ENCODE measurements at regions not wholly inside any gene's neighbourhood (a gene's known extent, or its start where the extent isn't known, plus 50 kb on each side); places are given as distances from the start of the nearest gene placed in this dataset.
"Not testable (repeated sequence)": the region's sequence is repeated elsewhere in the genome, so short reads cannot be mapped to it uniquely, and the experiment has no call there.

- no peaks in the 10 kb centered on the region for H3K36me3 ChIP-seq (ENCODE audit: insufficient read depth)
- H3K27ac ChIP-seq (ENCODE audit: low read depth) = no peak overlapping the region
- no peak for DNase-seq (ENCODE audit: extremely low spot score)
- no peak overlapping the region for H3K4me3 ChIP-seq (ENCODE audit: low read depth, low read length)
- 61% methylated on average over 4 of the region's 4 CpGs for WGBS
- no peaks in the 10 kb centered on the region for H3K4me1 ChIP-seq (ENCODE audit: insufficient read depth)
Measured at GRCh38 chr13:81139987-81140386, 799.1 kb upstream of the SPRY2 start.

- no peak for DNase-seq (ENCODE audit: extremely low spot score)
- 83% methylated on average over 8 of the region's 8 CpGs for WGBS
- H3K4me1 ChIP-seq (ENCODE audit: insufficient read depth) = no peaks in the 10 kb centered on the region
- H3K4me3 ChIP-seq (ENCODE audit: low read depth, low read length) = no peak overlapping the region
- no peak overlapping the region for H3K27ac ChIP-seq (ENCODE audit: low read depth)
- no peaks in the 10 kb centered on the region for H3K36me3 ChIP-seq (ENCODE audit: insufficient read depth)
Measured at GRCh38 chr13:81138353-81138980, 797.5 kb upstream of the SPRY2 start.

GRCh38 chr13:81133066-81133465 lies 792.1 kb upstream of the SPRY2 start:
- no peak overlapping the region for H3K27ac ChIP-seq (ENCODE audit: low read depth)
- H3K36me3 ChIP-seq (ENCODE audit: insufficient read depth) = no peaks in the 10 kb centered on the region
- WGBS = 85% methylated on average over 1 of the region's 1 CpG
- H3K4me3 ChIP-seq (ENCODE audit: low read depth, low read length) = no peak overlapping the region
- DNase-seq (ENCODE audit: extremely low spot score) = no peak
- no peaks in the 10 kb centered on the region for H3K4me1 ChIP-seq (ENCODE audit: insufficient read depth)

GRCh38 chr13:81117416-81117815 lies 776.5 kb upstream of the SPRY2 start:
- Histone ChIP-seq H3K4me3 (ENCODE audit: low read depth, low read length) (no peak overlapping the region), H3K4me1 (ENCODE audit: insufficient read depth) (no peaks in the 10 kb centered on the region), H3K36me3 (ENCODE audit: insufficient read depth) (no peaks in the 10 kb centered on the region), H3K27ac (ENCODE audit: low read depth) (no peak overlapping the region)
- no peak for DNase-seq (ENCODE audit: extremely low spot score)

- no peak for DNase-seq (ENCODE audit: extremely low spot score)
- 80% methylated on average over 5 of the region's 5 CpGs for WGBS
- Histone ChIP-seq H3K36me3 (ENCODE audit: insufficient read depth) (no peaks in the 10 kb centered on the region), H3K4me1 (ENCODE audit: insufficient read depth) (no peaks in the 10 kb centered on the region), H3K4me3 (ENCODE audit: low read depth, low read length) (no peak overlapping the region), H3K27ac (ENCODE audit: low read depth) (no peak overlapping the region)
Measured at GRCh38 chr13:81116461-81117282, 775.7 kb upstream of the SPRY2 start.

GRCh38 chr13:81109026-81109425 lies 768.1 kb upstream of the SPRY2 start:
- no peak for DNase-seq (ENCODE audit: extremely low spot score)
- WGBS = 94% methylated on average over 1 of the region's 1 CpG
- H3K4me1 ChIP-seq (ENCODE audit: insufficient read depth) = no peaks in the 10 kb centered on the region
- H3K27ac ChIP-seq (ENCODE audit: low read depth) = no peak overlapping the region
- no peak overlapping the region for H3K4me3 ChIP-seq (ENCODE audit: low read depth, low read length)
- no peaks in the 10 kb centered on the region for H3K36me3 ChIP-seq (ENCODE audit: insufficient read depth)

- DNase-seq (ENCODE audit: extremely low spot score) = no peak
- 32% methylated on average over 7 of the region's 7 CpGs for WGBS
- H3K27ac ChIP-seq (ENCODE audit: low read depth) = no peak overlapping the region
- no peaks in the 10 kb centered on the region for H3K36me3 ChIP-seq (ENCODE audit: insufficient read depth)
- no peak overlapping the region for H3K4me3 ChIP-seq (ENCODE audit: low read depth, low read length)
- no peaks in the 10 kb centered on the region for H3K4me1 ChIP-seq (ENCODE audit: insufficient read depth)
Measured at GRCh38 chr13:81106348-81106747, 765.4 kb upstream of the SPRY2 start.

- Histone ChIP-seq H3K27ac (ENCODE audit: low read depth) (no peak overlapping the region), H3K4me3 (ENCODE audit: low read depth, low read length) (no peak overlapping the region), H3K36me3 (ENCODE audit: insufficient read depth) (no peaks in the 10 kb centered on the region), H3K4me1 (ENCODE audit: insufficient read depth) (no peaks in the 10 kb centered on the region)
- DNase-seq (ENCODE audit: extremely low spot score) = no peak
- WGBS = 80% methylated on average over 1 of the region's 1 CpG
Measured at GRCh38 chr13:81104035-81104715, 763.2 kb upstream of the SPRY2 start.

- H3K36me3 ChIP-seq (ENCODE audit: insufficient read depth); H3K4me3 ChIP-seq (ENCODE audit: low read depth, low read length); DNase-seq (ENCODE audit: extremely low spot score); H3K27ac ChIP-seq (ENCODE audit: low read depth); H3K4me1 ChIP-seq (ENCODE audit: insufficient read depth): not testable (repeated sequence)
- WGBS = 95% methylated on average over 27 of the region's 27 CpGs
Measured at GRCh38 chr13:81102066-81102465, 761.1 kb upstream of the SPRY2 start.

- DNase-seq (ENCODE audit: extremely low spot score) = no peak
- no peak overlapping the region for H3K27ac ChIP-seq (ENCODE audit: low read depth)
- H3K36me3 ChIP-seq (ENCODE audit: insufficient read depth) = no peaks in the 10 kb centered on the region
- WGBS = 68% methylated on average over 4 of the region's 4 CpGs
- no peak overlapping the region for H3K4me3 ChIP-seq (ENCODE audit: low read depth, low read length)
- H3K4me1 ChIP-seq (ENCODE audit: insufficient read depth) = no peaks in the 10 kb centered on the region
Measured at GRCh38 chr13:81089371-81090157, 748.6 kb upstream of the SPRY2 start.

- H3K36me3 ChIP-seq (ENCODE audit: insufficient read depth) = no peaks in the 10 kb centered on the region
- no peaks in the 10 kb centered on the region for H3K4me1 ChIP-seq (ENCODE audit: insufficient read depth)
- WGBS = 87% methylated on average over 2 of the region's 2 CpGs
- H3K4me3 ChIP-seq (ENCODE audit: low read depth, low read length) = no peak overlapping the region
- H3K27ac ChIP-seq (ENCODE audit: low read depth) = no peak overlapping the region
- no peak for DNase-seq (ENCODE audit: extremely low spot score)
Measured at GRCh38 chr13:81080911-81081454, 740.1 kb upstream of the SPRY2 start.

GRCh38 chr13:81078048-81078447 lies 737.1 kb upstream of the SPRY2 start:
- no peaks in the 10 kb centered on the region for H3K36me3 ChIP-seq (ENCODE audit: insufficient read depth)
- no peaks in the 10 kb centered on the region for H3K4me1 ChIP-seq (ENCODE audit: insufficient read depth)
- DNase-seq (ENCODE audit: extremely low spot score) = no peak
- no peak overlapping the region for H3K27ac ChIP-seq (ENCODE audit: low read depth)
- no peak overlapping the region for H3K4me3 ChIP-seq (ENCODE audit: low read depth, low read length)

GRCh38 chr13:81069822-81070221 lies 728.9 kb upstream of the SPRY2 start:
- not testable (repeated sequence) for H3K4me3 ChIP-seq (ENCODE audit: low read depth, low read length); DNase-seq (ENCODE audit: extremely low spot score); H3K27ac ChIP-seq (ENCODE audit: low read depth); H3K36me3 ChIP-seq (ENCODE audit: insufficient read depth); H3K4me1 ChIP-seq (ENCODE audit: insufficient read depth)
- WGBS = 95% methylated on average over 18 of the region's 18 CpGs
